Fibroblast of mammary gland (primary cell): ENCODE measurements at regions not wholly inside any gene's neighbourhood (a gene's known extent, or its start where the extent isn't known, plus 50 kb on each side); places are given as distances from the start of the nearest gene placed in this dataset.

Experiments
- DNase-seq: peaks from one replicate; pipeline ENCODE4 v3.0.0-alpha.2; 2010; ENCODE audit warnings: low read depth
- H3K4me3 ChIP-seq: 2 replicates; pipeline ENCODE4 v1.5.1; 2011; ENCODE audit warnings: low read depth, mild to moderate bottlenecking, low read length, moderate library complexity; ENCODE audit not compliant: control insufficient read depth
- TF ChIP-seq, protein P1 (sequence below): conservative IDR thresholded peaks from 2 replicates; pipeline ENCODE4 v1.5.1; 2011; ENCODE audit warnings: low read depth, low read length, inconsistent platforms; ENCODE audit not compliant: control insufficient read depth, insufficient read depth

DNA sequence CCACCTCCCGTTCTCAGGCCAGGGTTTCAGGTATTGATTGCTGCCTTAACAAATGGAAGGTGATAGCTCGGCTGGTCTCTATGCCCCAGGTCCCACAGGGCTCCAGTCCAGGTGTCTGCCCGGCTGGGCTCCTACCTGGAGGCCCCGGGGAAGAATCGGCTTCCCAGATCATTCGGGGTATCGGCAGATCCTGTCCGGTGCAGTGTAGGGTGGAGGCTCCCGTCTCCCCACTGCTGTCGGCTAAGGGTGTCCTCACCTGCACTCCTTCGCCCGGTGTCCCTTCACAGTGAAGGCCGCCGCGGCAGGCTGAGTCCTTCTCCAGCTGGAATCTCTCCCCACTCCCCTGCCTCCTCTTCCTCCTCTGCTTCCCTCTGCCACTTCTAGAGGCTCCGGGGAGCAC, 573.9 kb upstream of the SALL3 start:
- DNase-seq, result no peak
- H3K4me3 ChIP-seq, result no peak overlapping the region
- TF ChIP-seq, protein P1, sequence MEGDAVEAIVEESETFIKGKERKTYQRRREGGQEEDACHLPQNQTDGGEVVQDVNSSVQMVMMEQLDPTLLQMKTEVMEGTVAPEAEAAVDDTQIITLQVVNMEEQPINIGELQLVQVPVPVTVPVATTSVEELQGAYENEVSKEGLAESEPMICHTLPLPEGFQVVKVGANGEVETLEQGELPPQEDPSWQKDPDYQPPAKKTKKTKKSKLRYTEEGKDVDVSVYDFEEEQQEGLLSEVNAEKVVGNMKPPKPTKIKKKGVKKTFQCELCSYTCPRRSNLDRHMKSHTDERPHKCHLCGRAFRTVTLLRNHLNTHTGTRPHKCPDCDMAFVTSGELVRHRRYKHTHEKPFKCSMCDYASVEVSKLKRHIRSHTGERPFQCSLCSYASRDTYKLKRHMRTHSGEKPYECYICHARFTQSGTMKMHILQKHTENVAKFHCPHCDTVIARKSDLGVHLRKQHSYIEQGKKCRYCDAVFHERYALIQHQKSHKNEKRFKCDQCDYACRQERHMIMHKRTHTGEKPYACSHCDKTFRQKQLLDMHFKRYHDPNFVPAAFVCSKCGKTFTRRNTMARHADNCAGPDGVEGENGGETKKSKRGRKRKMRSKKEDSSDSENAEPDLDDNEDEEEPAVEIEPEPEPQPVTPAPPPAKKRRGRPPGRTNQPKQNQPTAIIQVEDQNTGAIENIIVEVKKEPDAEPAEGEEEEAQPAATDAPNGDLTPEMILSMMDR, result no peak

DNA sequence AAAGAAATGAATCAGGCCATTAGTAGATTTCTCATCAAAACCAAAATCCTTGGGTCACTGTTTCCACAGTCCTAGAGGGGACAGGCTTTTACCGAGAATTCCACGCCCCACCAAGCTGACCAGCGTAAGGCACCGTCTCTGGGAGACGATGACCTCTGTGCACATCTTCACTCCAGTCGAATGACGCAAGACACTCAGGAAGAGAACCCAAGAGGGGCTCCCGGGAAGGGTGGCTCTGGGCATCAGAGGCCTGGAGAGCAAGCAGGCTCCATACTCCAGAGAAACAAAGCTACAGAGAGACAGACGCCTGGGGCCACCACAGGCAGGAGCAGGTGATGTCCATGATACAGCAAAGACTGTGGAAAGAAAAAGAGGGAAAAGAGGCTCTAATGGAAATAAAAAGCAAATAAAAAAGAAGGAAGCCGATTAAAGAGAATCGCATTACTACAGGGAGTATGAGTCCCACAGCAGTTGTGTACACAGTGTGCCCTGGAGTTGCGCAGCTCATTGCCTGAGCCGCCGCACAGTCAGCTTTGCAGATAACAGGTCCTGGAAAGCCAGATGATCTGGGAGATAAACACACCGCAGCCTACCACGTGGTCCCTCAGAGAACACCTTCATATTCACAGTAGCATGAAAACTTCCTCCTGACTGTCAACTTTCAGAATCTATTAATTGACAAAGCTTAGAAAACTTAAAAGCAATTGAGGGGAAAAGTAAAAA, 572.7 kb upstream of the SALL3 start:
- TF ChIP-seq, protein P1, result no peak
- no peak for DNase-seq
- H3K4me3 ChIP-seq, result no peak overlapping the region

DNA sequence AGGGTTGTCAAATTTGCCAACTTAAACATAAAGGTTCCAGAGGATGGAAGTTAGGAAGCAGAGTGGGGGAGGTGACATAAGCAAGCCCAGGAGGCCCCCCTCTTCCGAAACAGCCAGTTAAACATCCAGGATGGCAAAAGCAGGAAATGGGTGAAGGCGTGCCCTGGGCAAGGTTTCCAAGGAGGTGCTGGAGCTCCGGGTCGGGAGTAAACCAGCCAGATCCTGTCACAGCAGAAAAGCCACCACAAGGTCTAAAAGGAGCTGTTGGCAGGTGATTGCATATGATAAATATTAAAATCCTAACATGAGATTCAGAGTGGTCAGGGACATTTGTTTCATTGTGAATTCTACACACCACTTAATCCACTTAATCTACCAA, 572.2 kb upstream of the SALL3 start:
- TF ChIP-seq, protein P1, result no peak
- no peak for DNase-seq
- no peak overlapping the region for H3K4me3 ChIP-seq

DNA sequence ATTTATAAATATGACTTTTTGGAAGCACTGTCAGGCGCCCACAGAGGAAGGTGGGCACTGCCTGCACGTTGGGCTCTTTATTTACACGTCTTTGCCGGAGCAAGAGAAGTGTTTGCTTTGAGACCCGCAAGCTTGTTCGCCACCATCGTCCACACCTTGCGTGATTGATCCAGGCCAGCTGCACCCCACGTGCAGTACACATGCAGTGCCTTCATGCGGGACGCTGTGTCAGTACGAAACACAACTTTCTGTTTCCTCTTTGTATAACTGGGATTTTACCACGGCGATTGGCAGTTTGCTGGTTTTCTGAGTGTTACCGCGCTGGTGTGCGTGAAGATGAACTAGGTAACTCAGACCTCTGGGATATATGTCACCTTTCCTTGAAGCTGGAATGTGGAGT, 571.0 kb upstream of the SALL3 start:
- TF ChIP-seq, protein P1, result no peak
- no peak overlapping the region for H3K4me3 ChIP-seq
- DNase-seq, result no peak

DNA sequence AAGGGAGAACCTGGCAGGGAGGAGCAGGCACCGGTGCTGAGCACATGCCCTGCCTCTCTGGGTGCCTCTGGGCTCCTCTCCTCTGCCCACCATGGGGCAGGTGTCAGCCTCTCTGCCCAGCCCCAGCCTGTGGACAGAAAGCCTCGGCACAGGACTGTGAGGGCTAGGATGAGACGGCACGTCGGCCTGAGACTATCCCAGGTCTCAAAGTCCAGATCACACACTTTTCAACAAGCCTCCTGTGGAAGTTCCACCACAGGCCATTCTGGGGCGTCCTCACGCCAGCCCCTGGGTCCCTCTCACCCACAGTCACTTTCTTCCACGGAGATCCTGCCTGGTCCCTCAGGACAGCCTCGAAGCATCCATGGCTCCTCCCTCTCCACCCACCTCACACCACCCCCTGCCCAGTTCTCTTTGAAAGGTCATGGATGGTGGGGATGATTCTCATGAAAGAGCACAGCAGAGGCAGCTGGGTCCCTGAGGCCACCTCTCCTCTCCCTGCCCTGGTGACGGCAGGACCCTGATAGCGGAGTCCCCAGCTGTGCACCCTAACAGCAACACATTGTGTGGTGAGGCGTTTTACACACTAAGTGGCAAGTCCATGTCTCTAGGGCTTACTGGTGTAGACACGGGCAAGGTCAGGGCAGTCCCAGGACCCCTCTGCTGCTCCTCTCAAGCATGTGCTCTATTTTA, 569.4 kb upstream of the SALL3 start:
- no peak overlapping the region for H3K4me3 ChIP-seq
- TF ChIP-seq, protein P1, result no peak
- DNase-seq, result no peak

DNA sequence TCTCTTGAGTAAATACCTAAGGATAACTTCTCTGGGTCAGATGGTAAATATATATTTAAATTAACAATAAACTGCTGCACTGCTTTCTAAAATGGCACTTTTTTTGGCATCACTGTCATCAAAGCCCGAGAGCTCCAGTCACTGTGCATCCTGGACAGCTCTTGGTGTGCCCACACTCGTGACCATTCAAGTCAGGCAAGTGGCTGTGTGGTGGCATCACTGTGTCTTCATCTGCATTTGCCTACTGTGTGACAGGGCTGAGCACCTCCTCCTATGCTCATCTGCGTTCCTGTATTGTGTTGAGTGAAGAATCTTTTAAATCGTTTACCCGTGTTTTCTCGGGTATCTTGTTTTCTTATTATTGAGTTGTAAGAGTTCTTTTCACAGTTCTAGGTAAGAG, 568.1 kb upstream of the SALL3 start:
- TF ChIP-seq, protein P1, result no peak

More for the DNA sequence above, 568.1 kb upstream of the SALL3 start:
- H3K4me3 ChIP-seq, result no peak overlapping the region
- DNase-seq, result no peak
